WTC11 (cell line): ENCODE measurements at regions not wholly inside any gene's neighbourhood (a gene's known extent, or its start where the extent isn't known, plus 50 kb on each side); places are given as distances from the start of the nearest gene placed in this dataset.

Experiments
- ATAC-seq: fragments of 200-7000 bp; cut with Tn5 transposase; 2 replicates; pipeline ENCODE4 v1.10.0; 2021; ENCODE audit warnings: mild to moderate bottlenecking, moderate library complexity
- CTCF ChIA-PET: fragments of 300-600 bp; sonication (Branson Sonifier 250); formaldehyde crosslinking; loops from one replicate; lab custom pipeline; 2021; ENCODE audit warnings: antibody characterized with exemption; lab: Charles Lee
- POLR2A ChIA-PET: fragments of 350-600 bp; sonication (Branson Sonifier 250); formaldehyde crosslinking; loops from one replicate; lab custom pipeline; 2021; ENCODE audit warnings: antibody characterized with exemption; lab: Charles Lee
- DNase-seq: peaks from one replicate; pipeline ENCODE4 v3.0.0; 2021; ENCODE audit warnings: low spot score
- H3K27ac Mint-ChIP-seq: 2 replicates; pipeline ENCODE4 v1.8.0; 2021; ENCODE audit warnings: mixed read lengths
- H3K27me3 Mint-ChIP-seq: 2 replicates; pipeline ENCODE4 v1.8.0; 2021; ENCODE audit warnings: low read depth, mild to moderate bottlenecking, moderate library complexity, mixed read lengths
- H3K36me3 Mint-ChIP-seq: 2 replicates; pipeline ENCODE4 v1.8.0; 2021; ENCODE audit warnings: mixed read lengths
- H3K4me1 Mint-ChIP-seq: 2 replicates; pipeline ENCODE4 v1.8.0; 2022; ENCODE audit warnings: mixed read lengths
- H3K4me3 Mint-ChIP-seq: 2 replicates; pipeline ENCODE4 v1.8.0; 2021; ENCODE audit warnings: mild to moderate bottlenecking, moderate library complexity, mixed read lengths
- H3K9me3 Mint-ChIP-seq: 2 replicates; pipeline ENCODE4 v1.8.0; 2021; ENCODE audit warnings: mixed read lengths
- ATF6 ChIP-seq: sonication (generic); formaldehyde crosslinking; IDR thresholded peaks from 2 replicates; pipeline ENCODE4 v1.8.1; 2023; ENCODE audit warnings: mild to moderate bottlenecking, missing genetic modification reagents
- ETV6 ChIP-seq: sonication (generic); formaldehyde crosslinking; IDR thresholded peaks from 2 replicates; pipeline ENCODE4 v1.8.1; 2022; ENCODE audit warnings: mild to moderate bottlenecking, missing genetic modification reagents
- FOXJ3 ChIP-seq: sonication (generic); formaldehyde crosslinking; IDR thresholded peaks from 2 replicates; pipeline ENCODE4 v1.9.0; 2021; ENCODE audit warnings: missing genetic modification reagents, mild to moderate bottlenecking, borderline replicate concordance
- FOXP4 ChIP-seq: sonication (generic); formaldehyde crosslinking; IDR thresholded peaks from 2 replicates; pipeline ENCODE4 v1.8.0; 2022; ENCODE audit warnings: mild to moderate bottlenecking, missing genetic modification reagents
- HMGXB4 ChIP-seq: sonication (generic); formaldehyde crosslinking; IDR thresholded peaks from 2 replicates; pipeline ENCODE4 v1.8.1; 2023; ENCODE audit warnings: mild to moderate bottlenecking, moderate library complexity, missing genetic modification reagents
- MAX ChIP-seq: sonication (generic); formaldehyde crosslinking; IDR thresholded peaks from 2 replicates; pipeline ENCODE4 v1.8.0; 2022; ENCODE audit warnings: mild to moderate bottlenecking, missing genetic modification reagents
- MLX ChIP-seq: sonication (generic); formaldehyde crosslinking; IDR thresholded peaks from 2 replicates; pipeline ENCODE4 v1.8.1; 2023; ENCODE audit warnings: mild to moderate bottlenecking, missing genetic modification reagents, moderate library complexity
- MXD4 ChIP-seq: fragments of 250-450 bp; sonication (Bioruptor Pico); IDR thresholded peaks from 2 replicates; pipeline ENCODE4 v1.8.0; 2021; ENCODE audit warnings: mild to moderate bottlenecking, moderate library complexity, borderline replicate concordance
- NFYB ChIP-seq: sonication (generic); formaldehyde crosslinking; conservative IDR thresholded peaks from 2 replicates; pipeline ENCODE4 v1.8.0; 2022; ENCODE audit warnings: low read depth, missing genetic modification reagents
- NR2C2 ChIP-seq: sonication (generic); formaldehyde crosslinking; IDR thresholded peaks from 2 replicates; pipeline ENCODE4 v1.8.0; 2022; ENCODE audit warnings: mild to moderate bottlenecking, missing genetic modification reagents
- NR3C1 ChIP-seq: sonication (generic); formaldehyde crosslinking; conservative IDR thresholded peaks from 2 replicates; pipeline ENCODE4 v1.8.1; 2023; ENCODE audit warnings: low read depth, mild to moderate bottlenecking, missing genetic modification reagents
- OVOL2 ChIP-seq: fragments of 250-450 bp; sonication (Bioruptor Pico); IDR thresholded peaks from 2 replicates; pipeline ENCODE4 v1.9.0; 2021; ENCODE audit warnings: mild to moderate bottlenecking, borderline replicate concordance
- RORB ChIP-seq: fragments of 250-450 bp; sonication (Bioruptor Pico); IDR thresholded peaks from 2 replicates; pipeline ENCODE4 v1.9.0; 2021; ENCODE audit warnings: mild to moderate bottlenecking
- ZBTB21 ChIP-seq: sonication (generic); formaldehyde crosslinking; IDR thresholded peaks from 2 replicates; pipeline ENCODE4 v1.8.1; 2023; ENCODE audit warnings: mild to moderate bottlenecking, missing genetic modification reagents, borderline replicate concordance
- ZNF263 ChIP-seq: sonication (generic); formaldehyde crosslinking; IDR thresholded peaks from 2 replicates; pipeline ENCODE4 v1.8.1; 2022; ENCODE audit warnings: low read depth, mild to moderate bottlenecking, moderate library complexity, missing genetic modification reagents
- TF ChIP-seq, protein P1 (sequence below): fragments of 250-450 bp; sonication (Bioruptor Pico); IDR thresholded peaks from 2 replicates; pipeline ENCODE4 v1.9.0; 2021; ENCODE audit warnings: mild to moderate bottlenecking, borderline replicate concordance
- TF ChIP-seq, protein P2 (sequence below): fragments of 200-600 bp; IDR thresholded peaks from 2 replicates; pipeline ENCODE4 v1.8.0; 2022; ENCODE audit warnings: antibody characterized with exemption
- TF ChIP-seq, protein P3 (sequence below): fragments of 250-450 bp; sonication (Bioruptor Pico); IDR thresholded peaks from 2 replicates; pipeline ENCODE4 v1.9.0; 2021; ENCODE audit warnings: mild to moderate bottlenecking

DNA sequence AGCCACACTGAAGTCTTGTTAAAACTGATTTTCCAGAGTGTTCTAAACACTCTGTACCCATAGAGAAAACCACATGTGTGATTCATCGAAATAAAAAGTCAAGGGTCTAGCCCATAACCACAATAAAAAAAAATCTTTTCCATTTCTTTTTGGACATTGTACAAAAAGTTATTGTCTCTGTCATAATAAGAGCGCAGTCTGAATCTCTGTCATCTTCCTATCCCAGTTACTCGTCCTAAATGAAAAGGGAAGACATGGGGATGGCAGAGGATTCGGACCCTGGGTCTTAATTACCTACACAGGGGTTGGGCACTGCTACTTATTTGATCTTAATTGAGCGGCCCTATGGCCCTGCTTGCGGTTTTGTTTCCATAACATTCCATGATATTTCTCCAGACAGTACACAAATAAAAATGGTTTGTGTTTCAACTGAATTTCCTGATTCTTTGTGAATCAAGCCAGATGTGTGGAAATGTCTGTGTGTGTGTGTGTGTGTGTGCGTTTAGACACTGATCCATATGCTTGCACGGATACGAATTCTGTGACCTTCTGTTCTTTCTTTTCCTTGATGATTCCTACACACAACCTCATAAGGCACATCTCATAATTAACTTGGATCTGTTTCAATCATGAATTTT is 133.4 kb upstream of the SPATS2L start (continued):
- TF ChIP-seq, protein P1, sequence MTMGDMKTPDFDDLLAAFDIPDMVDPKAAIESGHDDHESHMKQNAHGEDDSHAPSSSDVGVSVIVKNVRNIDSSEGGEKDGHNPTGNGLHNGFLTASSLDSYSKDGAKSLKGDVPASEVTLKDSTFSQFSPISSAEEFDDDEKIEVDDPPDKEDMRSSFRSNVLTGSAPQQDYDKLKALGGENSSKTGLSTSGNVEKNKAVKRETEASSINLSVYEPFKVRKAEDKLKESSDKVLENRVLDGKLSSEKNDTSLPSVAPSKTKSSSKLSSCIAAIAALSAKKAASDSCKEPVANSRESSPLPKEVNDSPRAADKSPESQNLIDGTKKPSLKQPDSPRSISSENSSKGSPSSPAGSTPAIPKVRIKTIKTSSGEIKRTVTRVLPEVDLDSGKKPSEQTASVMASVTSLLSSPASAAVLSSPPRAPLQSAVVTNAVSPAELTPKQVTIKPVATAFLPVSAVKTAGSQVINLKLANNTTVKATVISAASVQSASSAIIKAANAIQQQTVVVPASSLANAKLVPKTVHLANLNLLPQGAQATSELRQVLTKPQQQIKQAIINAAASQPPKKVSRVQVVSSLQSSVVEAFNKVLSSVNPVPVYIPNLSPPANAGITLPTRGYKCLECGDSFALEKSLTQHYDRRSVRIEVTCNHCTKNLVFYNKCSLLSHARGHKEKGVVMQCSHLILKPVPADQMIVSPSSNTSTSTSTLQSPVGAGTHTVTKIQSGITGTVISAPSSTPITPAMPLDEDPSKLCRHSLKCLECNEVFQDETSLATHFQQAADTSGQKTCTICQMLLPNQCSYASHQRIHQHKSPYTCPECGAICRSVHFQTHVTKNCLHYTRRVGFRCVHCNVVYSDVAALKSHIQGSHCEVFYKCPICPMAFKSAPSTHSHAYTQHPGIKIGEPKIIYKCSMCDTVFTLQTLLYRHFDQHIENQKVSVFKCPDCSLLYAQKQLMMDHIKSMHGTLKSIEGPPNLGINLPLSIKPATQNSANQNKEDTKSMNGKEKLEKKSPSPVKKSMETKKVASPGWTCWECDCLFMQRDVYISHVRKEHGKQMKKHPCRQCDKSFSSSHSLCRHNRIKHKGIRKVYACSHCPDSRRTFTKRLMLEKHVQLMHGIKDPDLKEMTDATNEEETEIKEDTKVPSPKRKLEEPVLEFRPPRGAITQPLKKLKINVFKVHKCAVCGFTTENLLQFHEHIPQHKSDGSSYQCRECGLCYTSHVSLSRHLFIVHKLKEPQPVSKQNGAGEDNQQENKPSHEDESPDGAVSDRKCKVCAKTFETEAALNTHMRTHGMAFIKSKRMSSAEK (CRISPR knock-in tag) = no peak
- TF ChIP-seq MLX (no peak), RORB (no peak), NR3C1 (CRISPR knock-in tag) (no peak), FOXP4 (no peak), ZNF263 (CRISPR knock-in tag) (no peak), MAX (no peak), NFYB (no peak), HMGXB4 (CRISPR knock-in tag) (no peak)
- TF ChIP-seq, protein P2, sequence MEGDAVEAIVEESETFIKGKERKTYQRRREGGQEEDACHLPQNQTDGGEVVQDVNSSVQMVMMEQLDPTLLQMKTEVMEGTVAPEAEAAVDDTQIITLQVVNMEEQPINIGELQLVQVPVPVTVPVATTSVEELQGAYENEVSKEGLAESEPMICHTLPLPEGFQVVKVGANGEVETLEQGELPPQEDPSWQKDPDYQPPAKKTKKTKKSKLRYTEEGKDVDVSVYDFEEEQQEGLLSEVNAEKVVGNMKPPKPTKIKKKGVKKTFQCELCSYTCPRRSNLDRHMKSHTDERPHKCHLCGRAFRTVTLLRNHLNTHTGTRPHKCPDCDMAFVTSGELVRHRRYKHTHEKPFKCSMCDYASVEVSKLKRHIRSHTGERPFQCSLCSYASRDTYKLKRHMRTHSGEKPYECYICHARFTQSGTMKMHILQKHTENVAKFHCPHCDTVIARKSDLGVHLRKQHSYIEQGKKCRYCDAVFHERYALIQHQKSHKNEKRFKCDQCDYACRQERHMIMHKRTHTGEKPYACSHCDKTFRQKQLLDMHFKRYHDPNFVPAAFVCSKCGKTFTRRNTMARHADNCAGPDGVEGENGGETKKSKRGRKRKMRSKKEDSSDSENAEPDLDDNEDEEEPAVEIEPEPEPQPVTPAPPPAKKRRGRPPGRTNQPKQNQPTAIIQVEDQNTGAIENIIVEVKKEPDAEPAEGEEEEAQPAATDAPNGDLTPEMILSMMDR = no peak

- Mint-ChIP-seq H3K27ac (no peak overlapping the region), H3K9me3 (peaks cover 44% of the 10 kb centered on the region), H3K36me3 (peaks cover 19% of the 10 kb centered on the region), H3K27me3 (no peaks in the 10 kb centered on the region), H3K4me3 (no peak overlapping the region), H3K4me1 (peaks cover 25% of the 10 kb centered on the region)
- DNase-seq (no peak), ATAC-seq (no peak)
- POLR2A ChIA-PET = no interaction called here
- CTCF ChIA-PET = no interaction called here
- TF ChIP-seq ETV6 (CRISPR knock-in tag) (no peak), NR2C2 (no peak), ZBTB21 (CRISPR knock-in tag) (no peak), MXD4 (CRISPR knock-in tag) (no peak), OVOL2 (no peak), ATF6 (no peak), FOXJ3 (CRISPR knock-in tag) (no peak)
- TF ChIP-seq, protein P2 = no peak
- TF ChIP-seq, protein P3, sequence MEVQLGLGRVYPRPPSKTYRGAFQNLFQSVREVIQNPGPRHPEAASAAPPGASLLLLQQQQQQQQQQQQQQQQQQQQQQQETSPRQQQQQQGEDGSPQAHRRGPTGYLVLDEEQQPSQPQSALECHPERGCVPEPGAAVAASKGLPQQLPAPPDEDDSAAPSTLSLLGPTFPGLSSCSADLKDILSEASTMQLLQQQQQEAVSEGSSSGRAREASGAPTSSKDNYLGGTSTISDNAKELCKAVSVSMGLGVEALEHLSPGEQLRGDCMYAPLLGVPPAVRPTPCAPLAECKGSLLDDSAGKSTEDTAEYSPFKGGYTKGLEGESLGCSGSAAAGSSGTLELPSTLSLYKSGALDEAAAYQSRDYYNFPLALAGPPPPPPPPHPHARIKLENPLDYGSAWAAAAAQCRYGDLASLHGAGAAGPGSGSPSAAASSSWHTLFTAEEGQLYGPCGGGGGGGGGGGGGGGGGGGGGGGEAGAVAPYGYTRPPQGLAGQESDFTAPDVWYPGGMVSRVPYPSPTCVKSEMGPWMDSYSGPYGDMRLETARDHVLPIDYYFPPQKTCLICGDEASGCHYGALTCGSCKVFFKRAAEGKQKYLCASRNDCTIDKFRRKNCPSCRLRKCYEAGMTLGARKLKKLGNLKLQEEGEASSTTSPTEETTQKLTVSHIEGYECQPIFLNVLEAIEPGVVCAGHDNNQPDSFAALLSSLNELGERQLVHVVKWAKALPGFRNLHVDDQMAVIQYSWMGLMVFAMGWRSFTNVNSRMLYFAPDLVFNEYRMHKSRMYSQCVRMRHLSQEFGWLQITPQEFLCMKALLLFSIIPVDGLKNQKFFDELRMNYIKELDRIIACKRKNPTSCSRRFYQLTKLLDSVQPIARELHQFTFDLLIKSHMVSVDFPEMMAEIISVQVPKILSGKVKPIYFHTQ = no peak
Observed at GRCh38 chr2:200173691-200174090, 132.8 kb upstream of the SPATS2L start.
